GM23248 (cell line): ENCODE measurements at regions not wholly inside any gene's neighbourhood (a gene's known extent, or its start where the extent isn't known, plus 50 kb on each side); places are given as distances from the start of the nearest gene placed in this dataset.

Experiments used
- EZH2 ChIP-seq: fragments of 200-600 bp; sonication (generic); IDR thresholded peaks from 2 replicates; pipeline ENCODE4 v1.6.1; 2018; ENCODE audit warnings: antibody characterized with exemption, mild to moderate bottlenecking; ENCODE audit not compliant: insufficient read depth, poor library complexity, severe bottlenecking
- EZH2phosphoT487 ChIP-seq: fragments of 200-600 bp; sonication (generic); IDR thresholded peaks from 2 replicates; pipeline ENCODE4 v1.6.1; 2018; ENCODE audit warnings: antibody characterized with exemption, moderate library complexity, mild to moderate bottlenecking, low read depth; ENCODE audit not compliant: insufficient read depth

GRCh38 chr13:99045396-99045795, 67.5 kb upstream of the DOCK9 start:
- TF ChIP-seq EZH2phosphoT487 (no peak), EZH2 (no peak)
